HL-60 (cell line): ENCODE measurements at regions not wholly inside any gene's neighbourhood (a gene's known extent, or its start where the extent isn't known, plus 50 kb on each side); places are given as distances from the start of the nearest gene placed in this dataset.
"Not testable (repeated sequence)": the region's sequence is repeated elsewhere in the genome, so short reads cannot be mapped to it uniquely, and the experiment has no call there.

Source experiments
- DNase-seq, 2 experiments: peaks; one replicate each; pipeline ENCODE4 v3.0.0-alpha.2; 2010 to 2020; ENCODE audit warnings: low read depth in 1 of 2, low spot score in 1 of 2
- H3K27ac ChIP-seq: fragments of 250-450 bp; sonication (Bioruptor Pico); replicated peaks from 2 replicates; pipeline ENCODE4 v1.5.1; 2020; ENCODE audit warnings: mild to moderate bottlenecking, moderate library complexity
- H3K27me3 ChIP-seq: fragments of 250-450 bp; sonication (Bioruptor Pico); 2 replicates; pipeline ENCODE4 v1.5.1; 2021; ENCODE audit warnings: mild to moderate bottlenecking, moderate library complexity; ENCODE audit not compliant: insufficient read depth, poor library complexity, severe bottlenecking
- H3K4me3 ChIP-seq: replicated peaks from 2 replicates; pipeline ENCODE4 v1.5.1; 2011; ENCODE audit warnings: mild to moderate bottlenecking, control low read depth, low read length; ENCODE audit not compliant: insufficient read depth
- CTCF ChIP-seq: IDR thresholded peaks from one replicate; pipeline ENCODE4 v1.5.1; 2011; ENCODE audit warnings: low read length, control low read depth, inconsistent platforms; ENCODE audit not compliant: insufficient read depth
- GABPA ChIP-seq: IDR thresholded peaks from 2 replicates; pipeline ENCODE4 v1.6.1; 2012; ENCODE audit warnings: low read depth
- POLR2AphosphoS5 ChIP-seq: IDR thresholded peaks from 2 replicates; pipeline ENCODE4 v1.6.1; 2012; ENCODE audit warnings: low read depth
- REST ChIP-seq: IDR thresholded peaks from 2 replicates; pipeline ENCODE4 v1.6.1; 2012; ENCODE audit warnings: low read depth; ENCODE audit not compliant: insufficient replicate concordance
- SPI1 ChIP-seq: IDR thresholded peaks from 2 replicates; pipeline ENCODE4 v1.6.1; 2012; ENCODE audit warnings: low read depth, mild to moderate bottlenecking, borderline replicate concordance

GRCh38 chr1:4178501-4179113 lies 278.5 kb upstream of the C1orf174 start:
- no peak overlapping the region for H3K4me3 ChIP-seq
- no peak overlapping the region for H3K27ac ChIP-seq
- no peak for TF ChIP-seq GABPA
- no peak for TF ChIP-seq SPI1
- no peak for TF ChIP-seq POLR2AphosphoS5
- no peak for TF ChIP-seq REST
- no peak for TF ChIP-seq CTCF
- no peaks in the 10 kb centered on the region for H3K27me3 ChIP-seq
- DNase-seq, result no peak

GRCh38 chr1:4179914-4180735 lies 280.1 kb upstream of the C1orf174 start:
- Histone ChIP-seq H3K27me3 (no peaks in the 10 kb centered on the region), H3K4me3 (no peak overlapping the region), H3K27ac (no peak overlapping the region)
- DNase-seq, result no peak
- TF ChIP-seq CTCF (no peak), SPI1 (no peak), POLR2AphosphoS5 (no peak), GABPA (no peak), REST (no peak)

GRCh38 chr1:4186486-4186885 lies 286.4 kb upstream of the C1orf174 start:
- not testable (repeated sequence) for H3K27me3 ChIP-seq, DNase-seq, H3K27ac ChIP-seq

GRCh38 chr1:4203501-4203900 lies 303.4 kb upstream of the C1orf174 start:
- DNase-seq, result no peak
- TF ChIP-seq GABPA, result no peak
- TF ChIP-seq CTCF, result no peak
- TF ChIP-seq POLR2AphosphoS5, result no peak
- no peak for TF ChIP-seq SPI1
- no peak for TF ChIP-seq REST
- no peak overlapping the region for H3K27ac ChIP-seq
- H3K4me3 ChIP-seq, result no peak overlapping the region
- H3K27me3 ChIP-seq, result no peaks in the 10 kb centered on the region

More at GRCh38 chr1:4186486-4186885, 286.4 kb upstream of the C1orf174 start:
- not testable (repeated sequence) for H3K4me3 ChIP-seq
